ENCODE measurements at regions not wholly inside any gene's neighbourhood (a gene's known extent, or its start where the extent isn't known, plus 50 kb on each side); places are given as distances from the start of the nearest gene placed in this dataset.

- Histone ChIP-seq H3K27me3 (replicated peaks; ENCODE audit: insufficient read depth) (no peaks in the 10 kb centered on the region), H3K4me1 (replicated peaks) (no peaks in the 10 kb centered on the region), H3K27ac (no peak overlapping the region), H3K36me3 (no peaks in the 10 kb centered on the region), H3K9me3 (no peaks in the 10 kb centered on the region), H3K4me3 (no peak overlapping the region)
- DNase-seq (ENCODE audit: low spot score) = no peak
- 85% methylated on average over 1 of the region's 1 CpG for WGBS
- intact Hi-C loops (cut with DNase I) = no loop called here
- TF ChIP-seq POLR2A (IDR thresholded peaks at IDR 0.05) (no peak), CTCF (IDR thresholded peaks at IDR 0.05) (no peak), POLR2AphosphoS5 (IDR thresholded peaks at IDR 0.05) (no peak)
These were observed 1056.3 kb downstream of the CDH11 start for GRCh38 chr16:64065523-64065922.

DNA sequence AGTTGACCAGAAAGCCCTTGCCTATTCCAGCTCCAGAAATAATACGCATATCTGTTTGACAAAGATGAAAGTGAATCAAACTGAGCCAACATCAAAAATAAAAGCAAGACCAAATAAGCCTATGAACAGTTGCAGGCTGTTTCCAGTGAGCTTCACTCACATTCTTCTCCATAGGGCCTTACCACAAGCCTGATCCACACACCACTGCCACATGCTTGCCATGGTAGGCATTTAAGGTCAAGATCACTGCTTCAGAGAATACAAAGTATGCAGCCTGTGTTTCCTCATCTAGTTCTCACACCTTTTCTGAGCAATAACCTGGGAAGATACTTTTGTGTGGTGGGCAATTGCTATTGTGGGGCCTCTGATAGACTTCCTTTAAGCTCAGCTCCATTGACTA is 1060.2 kb downstream of the CDH11 start:
- TF ChIP-seq POLR2AphosphoS5 (IDR thresholded peaks at IDR 0.05) (no peak), POLR2A (IDR thresholded peaks at IDR 0.05) (no peak), CTCF (IDR thresholded peaks at IDR 0.05) (no peak)
- H3K4me1 ChIP-seq (replicated peaks) = no peaks in the 10 kb centered on the region
- H3K36me3 ChIP-seq = no peaks in the 10 kb centered on the region
- no peak overlapping the region for H3K27ac ChIP-seq
- no peak overlapping the region for H3K4me3 ChIP-seq
- intact Hi-C loops (cut with DNase I) = no loop called here
- no peaks in the 10 kb centered on the region for H3K27me3 ChIP-seq (replicated peaks; ENCODE audit: insufficient read depth)
- H3K9me3 ChIP-seq = no peaks in the 10 kb centered on the region
- 33% methylated on average over 1 of the region's 1 CpG for WGBS
- no peak for DNase-seq (ENCODE audit: low spot score)

DNA sequence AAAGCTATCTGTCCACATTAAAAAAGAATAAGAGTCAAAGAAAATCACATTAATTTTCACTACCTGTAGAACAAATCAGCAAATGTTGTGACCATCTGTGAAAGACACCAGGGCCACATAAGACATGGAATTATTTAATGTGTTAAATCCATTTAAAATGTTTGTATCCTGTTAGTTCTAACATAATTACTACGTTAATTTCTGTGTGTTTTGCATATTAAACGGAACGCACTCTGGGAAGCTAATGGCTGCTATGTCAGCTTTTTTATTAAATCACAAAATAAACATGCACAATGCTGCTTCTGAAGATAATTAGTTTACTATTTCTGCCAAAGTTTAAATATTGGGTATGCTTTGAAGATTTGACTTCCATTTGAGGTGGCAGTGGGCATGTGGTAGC is 1061.2 kb downstream of the CDH11 start:
- no peaks in the 10 kb centered on the region for H3K27me3 ChIP-seq (replicated peaks; ENCODE audit: insufficient read depth)
- no peaks in the 10 kb centered on the region for H3K9me3 ChIP-seq
- no peak for TF ChIP-seq POLR2A (IDR thresholded peaks at IDR 0.05)
- no peak for TF ChIP-seq POLR2AphosphoS5 (IDR thresholded peaks at IDR 0.05)
- no peak for TF ChIP-seq CTCF (IDR thresholded peaks at IDR 0.05)
- H3K27ac ChIP-seq = no peak overlapping the region
- 96% methylated on average over 3 of the region's 3 CpGs for WGBS
- no peak for DNase-seq (ENCODE audit: low spot score)
- no peaks in the 10 kb centered on the region for H3K36me3 ChIP-seq
- no peak overlapping the region for H3K4me3 ChIP-seq
- H3K4me1 ChIP-seq (replicated peaks) = no peaks in the 10 kb centered on the region
- intact Hi-C loops (cut with DNase I) = no loop called here

- 92% methylated on average over 3 of the region's 3 CpGs for WGBS
- DNase-seq (ENCODE audit: low spot score) = no peak
- H3K27ac ChIP-seq = no peak overlapping the region
- no peaks in the 10 kb centered on the region for H3K36me3 ChIP-seq
- H3K9me3 ChIP-seq = no peaks in the 10 kb centered on the region
- intact Hi-C loops (cut with DNase I) = no loop called here
- no peaks in the 10 kb centered on the region for H3K27me3 ChIP-seq (replicated peaks; ENCODE audit: insufficient read depth)
- no peaks in the 10 kb centered on the region for H3K4me1 ChIP-seq (replicated peaks)
- TF ChIP-seq POLR2A (IDR thresholded peaks at IDR 0.05) (no peak), POLR2AphosphoS5 (IDR thresholded peaks at IDR 0.05) (no peak), CTCF (IDR thresholded peaks at IDR 0.05) (no peak)
- no peak overlapping the region for H3K4me3 ChIP-seq
These were observed 1063.2 kb downstream of the CDH11 start for GRCh38 chr16:64058685-64059084.

- H3K9me3 ChIP-seq = no peaks in the 10 kb centered on the region
- H3K4me1 ChIP-seq (replicated peaks) = no peaks in the 10 kb centered on the region
- TF ChIP-seq POLR2AphosphoS5 (IDR thresholded peaks at IDR 0.05) = no peak
- TF ChIP-seq CTCF (IDR thresholded peaks at IDR 0.05) = peak in 2 of 4 experiments; percentile 23 to 32
- intact Hi-C loops (cut with DNase I) = no loop called here
- no peaks in the 10 kb centered on the region for H3K27me3 ChIP-seq (replicated peaks; ENCODE audit: insufficient read depth)
- no peak overlapping the region for H3K4me3 ChIP-seq
- H3K36me3 ChIP-seq = no peaks in the 10 kb centered on the region
- DNase-seq (ENCODE audit: low spot score) = no peak
- no peak overlapping the region for H3K27ac ChIP-seq
These were observed 1070.0 kb downstream of the CDH11 start for GRCh38 chr16:64051824-64052223.

Data from prostate gland (tissue), 2 donors.